NB4 (cell line): ENCODE measurements at regions not wholly inside any gene's neighbourhood (a gene's known extent, or its start where the extent isn't known, plus 50 kb on each side); places are given as distances from the start of the nearest gene placed in this dataset.

Experiments
- CTCF ChIP-seq: IDR thresholded peaks from one replicate; pipeline ENCODE4 v1.5.1; 2012; ENCODE audit warnings: low read depth, low read length
- POLR2A ChIP-seq: IDR thresholded peaks from 2 replicates; pipeline ENCODE4 v1.6.1; 2011; ENCODE audit warnings: mild to moderate bottlenecking; ENCODE audit not compliant: insufficient read length; ENCODE audit errors: extremely low read depth

DNA sequence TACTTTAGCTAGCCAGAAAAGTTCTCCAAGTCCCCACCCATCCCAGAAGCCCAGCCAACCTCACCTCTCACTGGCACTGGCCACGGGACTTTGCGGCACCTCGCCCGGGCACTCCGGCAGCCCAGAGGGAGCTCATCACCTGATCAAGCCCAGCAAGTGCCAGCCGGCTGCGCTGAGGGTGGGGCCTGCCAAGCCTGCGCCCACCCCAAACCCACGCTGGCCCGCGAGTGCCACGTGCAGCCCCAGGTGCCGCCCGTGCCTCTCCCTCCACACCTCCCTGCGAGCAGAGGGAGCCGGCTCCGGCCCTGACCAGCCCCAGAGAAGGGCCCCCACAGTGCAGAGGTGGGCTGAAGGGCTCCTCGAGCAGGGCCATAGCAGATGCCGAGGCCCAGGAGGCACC lies 585.0 kb upstream of the HS6ST1 start:
- TF ChIP-seq CTCF (no peak), POLR2A (no peak)
